MG63 (cell line): ENCODE measurements at regions not wholly inside any gene's neighbourhood (a gene's known extent, or its start where the extent isn't known, plus 50 kb on each side); places are given as distances from the start of the nearest gene placed in this dataset.
A peak's percentile ranks its signal among the peaks of the same experiment; 100 is the strongest.

Experiments used
- DNase-seq: peaks from one replicate; pipeline ENCODE4 v3.0.0-alpha.2; 2020
- H3K27me3 ChIP-seq: fragments of 250-450 bp; sonication (Bioruptor Pico); 2 replicates; pipeline ENCODE4 v1.5.1; 2020; ENCODE audit warnings: mild to moderate bottlenecking, moderate library complexity
- H3K36me3 ChIP-seq: fragments of 250-450 bp; sonication (Bioruptor Pico); 2 replicates; pipeline ENCODE4 v1.5.1; 2020; ENCODE audit warnings: mild to moderate bottlenecking, moderate library complexity
- H3K4me3 ChIP-seq: fragments of 250-450 bp; sonication (Bioruptor Pico); 2 replicates; pipeline ENCODE4 v1.5.1; 2020; ENCODE audit warnings: mild to moderate bottlenecking, moderate library complexity
- H3K9me3 ChIP-seq: fragments of 250-450 bp; sonication (Bioruptor Pico); 2 replicates; pipeline ENCODE4 v1.5.1; 2020; ENCODE audit warnings: mild to moderate bottlenecking, moderate library complexity

DNA sequence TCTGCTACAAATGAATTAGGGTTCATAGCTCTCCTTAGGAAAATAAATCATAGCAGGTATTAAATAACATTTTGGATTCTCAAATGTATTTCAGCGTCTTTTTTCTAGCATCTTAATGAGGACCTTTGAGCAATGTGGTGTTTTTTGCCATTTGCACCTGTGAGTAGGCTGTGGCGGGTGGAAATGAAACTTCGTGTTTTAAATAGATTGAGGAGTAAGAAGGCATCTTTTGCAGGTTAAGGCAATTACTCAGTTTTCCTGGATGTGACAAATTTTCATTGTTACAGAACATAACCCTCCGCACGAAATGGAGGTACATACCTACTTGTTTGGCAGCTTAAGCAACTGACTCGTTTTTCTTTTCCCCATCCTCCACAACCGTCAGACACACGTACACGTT, 708.9 kb upstream of the NRSN1 start:
- no peak for DNase-seq
- Histone ChIP-seq H3K36me3 (no peaks in the 10 kb centered on the region), H3K9me3 (no peaks in the 10 kb centered on the region), H3K27me3 (no peaks in the 10 kb centered on the region), H3K4me3 (no peak overlapping the region)

DNA sequence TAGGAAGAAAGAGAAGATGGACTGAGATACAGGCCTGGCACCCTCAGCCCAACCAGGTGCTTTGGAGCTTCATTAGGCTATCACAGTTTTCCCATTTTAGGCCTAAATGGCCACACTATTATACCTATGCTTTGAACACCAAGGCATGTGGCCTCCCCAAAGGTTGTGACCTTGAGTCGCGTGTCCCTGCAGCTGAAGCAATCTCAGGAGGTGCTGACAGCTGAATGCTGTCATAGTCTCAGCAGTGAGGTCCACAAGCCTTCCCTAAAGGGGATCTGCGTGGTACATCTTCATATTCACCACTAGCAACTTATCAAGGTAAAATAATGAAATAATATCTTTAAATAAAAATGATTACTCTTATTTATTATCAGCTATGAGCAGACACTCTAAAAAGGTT, 707.9 kb upstream of the NRSN1 start:
- Histone ChIP-seq H3K9me3 (no peaks in the 10 kb centered on the region), H3K4me3 (no peak overlapping the region), H3K27me3 (no peaks in the 10 kb centered on the region), H3K36me3 (no peaks in the 10 kb centered on the region)
- no peak for DNase-seq

DNA sequence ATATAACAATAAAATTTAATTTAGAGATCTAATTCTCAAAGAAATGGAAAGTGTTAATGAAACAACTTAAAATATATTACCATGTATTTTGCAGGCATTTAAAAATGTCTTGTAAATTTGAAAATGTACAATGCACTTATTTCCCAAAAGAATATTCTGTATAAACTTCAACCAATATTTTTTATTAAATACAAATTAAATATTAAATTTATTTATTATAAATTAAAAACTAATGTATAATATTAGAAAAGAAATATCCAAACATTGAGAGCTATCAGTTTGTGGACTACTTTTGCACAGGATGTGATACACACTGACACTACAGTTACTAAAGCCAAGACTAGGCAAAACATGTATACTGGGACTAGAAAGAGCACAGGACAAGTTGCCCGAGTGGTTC, 707.0 kb upstream of the NRSN1 start:
- no peaks in the 10 kb centered on the region for H3K27me3 ChIP-seq
- no peaks in the 10 kb centered on the region for H3K9me3 ChIP-seq
- no peak overlapping the region for H3K4me3 ChIP-seq

DNA sequence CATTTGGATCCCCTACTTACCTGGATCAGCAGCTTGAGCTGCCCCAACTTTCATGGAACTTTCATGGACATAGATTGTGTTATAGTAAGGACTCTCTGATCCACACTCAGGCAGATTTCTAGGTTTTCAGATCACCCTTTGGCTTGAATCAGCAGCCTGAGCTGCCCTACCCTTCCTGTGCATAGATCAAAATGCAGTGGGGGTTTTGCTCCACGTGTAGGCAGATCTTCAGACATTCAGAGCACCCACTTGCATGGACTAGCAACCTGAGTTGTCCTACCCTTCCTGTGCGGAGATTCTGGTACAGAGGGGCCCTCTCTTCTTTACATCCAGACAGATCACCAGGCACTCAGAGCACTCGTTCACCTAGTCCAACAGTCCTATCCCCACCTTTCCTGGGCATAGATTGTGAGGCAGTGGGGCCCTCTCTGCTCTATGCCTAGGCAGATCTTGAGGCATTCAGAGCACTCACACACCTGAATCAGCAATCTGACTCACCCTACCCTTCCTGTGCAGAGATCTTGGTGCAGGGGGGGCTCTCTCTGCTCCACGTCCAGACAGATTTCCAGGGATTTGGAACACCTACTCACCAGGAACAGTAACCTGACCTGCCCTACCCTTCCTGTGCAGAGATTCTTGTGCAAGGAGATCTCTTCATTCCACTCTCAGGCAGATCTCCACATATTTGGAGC, 705.2 kb upstream of the NRSN1 start:
- no peak for DNase-seq
- Histone ChIP-seq H3K9me3 (no peaks in the 10 kb centered on the region), H3K4me3 (no peak overlapping the region), H3K27me3 (no peaks in the 10 kb centered on the region), H3K36me3 (no peaks in the 10 kb centered on the region)

More for the DNA sequence above, 707.0 kb upstream of the NRSN1 start:
- H3K36me3 ChIP-seq, result no peaks in the 10 kb centered on the region
- no peak for DNase-seq

DNA sequence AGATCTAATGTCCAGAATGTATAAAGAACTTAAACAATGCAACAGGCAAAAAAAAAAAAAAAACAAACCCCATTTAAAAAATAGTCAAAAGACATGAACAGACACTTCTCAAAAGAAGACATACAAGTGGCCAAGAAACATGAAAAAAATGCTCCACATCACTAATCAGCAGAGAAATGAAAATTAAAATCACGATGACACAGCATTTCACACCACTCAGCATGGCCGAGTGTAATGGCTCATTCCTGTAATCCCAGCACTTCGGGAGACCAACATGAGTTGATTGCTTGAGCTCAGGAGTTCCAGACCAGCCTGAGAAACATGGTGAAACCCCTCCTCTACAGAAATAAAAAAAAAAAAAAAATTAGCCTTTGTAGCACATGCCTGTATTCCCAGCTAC, 701.4 kb upstream of the NRSN1 start:
- Histone ChIP-seq H3K36me3 (no peaks in the 10 kb centered on the region), H3K4me3 (no peak overlapping the region), H3K27me3 (no peaks in the 10 kb centered on the region), H3K9me3 (no peaks in the 10 kb centered on the region)
- no peak for DNase-seq

DNA sequence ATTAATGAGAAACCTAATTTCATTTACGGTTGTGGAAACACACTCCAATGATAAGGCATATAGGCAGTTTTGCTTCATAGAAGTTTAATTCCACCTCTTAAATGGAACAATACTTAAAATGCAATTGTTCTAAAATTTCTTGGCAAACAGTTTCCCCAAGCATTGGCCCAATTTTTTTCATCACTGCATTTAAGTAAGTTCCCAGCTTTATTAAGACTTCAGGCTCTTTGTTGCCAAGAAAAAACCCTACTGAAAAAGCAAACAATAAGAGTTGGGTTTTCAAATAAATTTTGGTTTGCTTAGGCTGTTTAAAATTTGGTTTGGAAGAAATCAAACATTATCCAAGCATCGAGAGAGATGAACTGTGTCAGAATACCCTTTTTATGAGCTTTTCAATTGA, 690.9 kb upstream of the NRSN1 start:
- H3K4me3 ChIP-seq, result no peak overlapping the region
- H3K9me3 ChIP-seq, result no peaks in the 10 kb centered on the region

DNA sequence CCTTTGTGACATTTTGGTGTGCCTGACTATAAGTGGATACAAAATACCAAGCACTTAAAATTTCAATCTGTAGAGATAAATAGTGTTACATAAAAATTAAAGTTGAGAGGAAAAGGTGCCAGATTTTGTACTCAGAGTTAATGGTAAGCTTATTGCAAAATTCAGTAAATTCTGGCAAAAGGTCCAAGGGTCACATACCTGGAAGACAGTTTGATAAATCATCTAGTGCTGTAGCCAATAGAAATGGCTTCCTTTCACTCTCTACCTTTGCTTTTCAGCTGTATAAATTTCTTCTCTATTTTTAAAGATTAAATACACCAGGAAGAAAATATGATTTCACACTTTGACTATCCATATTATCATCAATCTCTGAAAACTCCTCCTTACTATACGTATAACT, 690.2 kb upstream of the NRSN1 start:
- DNase-seq, result no peak
- Histone ChIP-seq H3K4me3 (no peak overlapping the region), H3K27me3 (no peaks in the 10 kb centered on the region), H3K9me3 (no peaks in the 10 kb centered on the region), H3K36me3 (no peaks in the 10 kb centered on the region)

More for the DNA sequence above, 690.9 kb upstream of the NRSN1 start:
- no peaks in the 10 kb centered on the region for H3K36me3 ChIP-seq
- no peak for DNase-seq
- no peaks in the 10 kb centered on the region for H3K27me3 ChIP-seq

DNA sequence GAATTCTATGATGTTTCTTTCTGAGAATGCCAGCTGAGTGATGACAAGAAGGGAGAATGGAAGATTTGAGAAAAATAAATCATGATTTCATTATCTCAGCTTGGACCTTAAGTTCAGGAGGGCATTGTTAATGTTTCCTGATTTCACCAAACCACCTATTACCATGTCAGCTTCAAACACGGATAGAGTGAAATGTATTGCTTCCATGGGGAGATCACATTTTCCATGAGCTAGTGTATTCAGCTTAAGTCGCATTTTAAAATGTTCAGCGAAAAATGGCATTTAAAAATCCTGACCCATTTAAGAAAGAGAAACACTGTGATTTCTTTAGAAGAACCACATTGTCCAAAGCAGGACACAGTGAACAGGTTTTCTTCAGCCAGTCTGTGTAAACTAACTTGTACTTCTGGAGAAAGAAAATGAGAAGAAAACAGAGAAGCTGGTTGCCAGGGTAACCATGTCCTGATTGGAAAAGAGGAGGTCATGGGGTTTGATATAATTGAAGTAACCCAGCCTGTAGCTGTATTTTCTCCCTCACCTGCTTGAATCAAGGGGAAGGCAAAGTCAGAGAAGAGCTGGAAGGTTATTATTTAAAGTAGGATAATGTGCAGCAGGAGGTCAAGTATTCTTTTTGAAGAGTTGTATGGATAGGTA, 684.1 kb upstream of the NRSN1 start:
- Histone ChIP-seq H3K9me3 (no peaks in the 10 kb centered on the region), H3K27me3 (no peaks in the 10 kb centered on the region), H3K36me3 (no peaks in the 10 kb centered on the region), H3K4me3 (no peak overlapping the region)
- DNase-seq, result no peak

DNA sequence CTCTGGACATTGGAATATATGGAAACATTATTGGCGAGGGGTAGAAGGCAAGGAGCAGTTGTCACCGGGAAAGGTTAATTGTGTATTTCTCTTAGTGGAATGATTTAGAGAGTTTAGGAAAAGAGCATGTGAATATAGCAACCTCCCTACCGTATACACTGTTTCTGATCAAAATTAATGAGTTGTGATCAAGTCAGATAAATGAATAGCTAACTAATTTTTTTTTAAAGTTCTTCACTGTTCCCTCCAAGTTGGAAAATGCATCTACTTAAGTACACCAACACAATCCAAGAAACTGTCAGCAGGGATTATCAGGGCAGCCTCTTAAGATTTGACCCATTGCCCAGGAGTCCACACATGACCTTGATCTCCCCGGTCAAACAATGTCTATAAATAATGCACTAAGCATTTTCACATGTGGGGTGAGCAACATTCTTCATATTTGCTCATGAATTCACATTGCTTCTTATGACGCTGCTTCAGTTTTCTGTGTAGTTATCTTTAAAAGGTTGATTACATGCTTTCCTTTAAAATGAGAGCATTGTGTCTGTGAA, 680.8 kb upstream of the NRSN1 start:
- peak; percentile 2 for DNase-seq
- Histone ChIP-seq H3K27me3 (no peaks in the 10 kb centered on the region), H3K36me3 (no peaks in the 10 kb centered on the region), H3K9me3 (no peaks in the 10 kb centered on the region), H3K4me3 (no peak overlapping the region)

DNA sequence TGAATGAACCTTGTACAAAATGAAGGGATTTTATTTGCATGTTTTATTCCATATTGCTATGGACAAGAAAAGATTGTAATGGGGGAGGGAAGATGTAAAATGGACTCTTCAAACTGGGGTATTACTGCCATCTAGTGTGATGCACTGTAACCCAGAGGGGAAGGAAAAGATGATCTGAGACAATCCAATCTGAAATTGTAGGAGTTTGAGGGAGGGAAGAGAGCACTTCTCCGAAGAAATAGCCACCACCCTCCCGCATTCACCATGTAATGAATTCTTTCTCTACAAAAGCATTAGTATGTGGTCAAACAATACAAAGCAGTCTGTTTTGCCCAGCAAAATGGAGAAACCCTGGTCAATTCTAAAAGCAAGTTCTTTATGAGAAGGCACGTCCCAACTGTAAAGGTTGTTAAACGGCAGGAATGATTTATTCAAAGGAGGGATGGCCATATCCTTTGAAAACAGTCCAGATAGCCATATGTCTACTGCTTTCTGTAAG, 679.5 kb upstream of the NRSN1 start:
- no peak for DNase-seq
- H3K9me3 ChIP-seq, result no peaks in the 10 kb centered on the region
- H3K36me3 ChIP-seq, result no peaks in the 10 kb centered on the region
- H3K27me3 ChIP-seq, result no peaks in the 10 kb centered on the region
- no peak overlapping the region for H3K4me3 ChIP-seq

DNA sequence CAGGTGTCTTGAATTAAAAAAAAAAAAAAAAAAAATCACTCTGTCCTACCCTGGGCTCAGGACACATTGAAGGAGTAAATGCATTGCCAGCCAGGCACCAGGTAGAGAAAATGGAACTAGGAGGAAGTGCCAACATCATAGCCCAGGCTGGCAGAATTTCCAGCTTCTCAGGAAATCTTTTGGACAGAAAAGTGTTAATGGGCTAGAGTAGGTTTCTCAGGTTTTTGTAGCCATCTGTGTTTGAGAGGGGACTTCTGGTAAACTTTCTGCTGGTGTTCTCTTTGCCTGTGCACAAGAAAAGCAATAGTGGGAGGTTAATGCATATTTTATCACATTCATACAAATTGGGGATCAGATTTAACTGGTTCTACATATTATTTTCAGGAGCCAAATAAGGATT, 678.3 kb upstream of the NRSN1 start:
- H3K36me3 ChIP-seq, result no peaks in the 10 kb centered on the region

DNA sequence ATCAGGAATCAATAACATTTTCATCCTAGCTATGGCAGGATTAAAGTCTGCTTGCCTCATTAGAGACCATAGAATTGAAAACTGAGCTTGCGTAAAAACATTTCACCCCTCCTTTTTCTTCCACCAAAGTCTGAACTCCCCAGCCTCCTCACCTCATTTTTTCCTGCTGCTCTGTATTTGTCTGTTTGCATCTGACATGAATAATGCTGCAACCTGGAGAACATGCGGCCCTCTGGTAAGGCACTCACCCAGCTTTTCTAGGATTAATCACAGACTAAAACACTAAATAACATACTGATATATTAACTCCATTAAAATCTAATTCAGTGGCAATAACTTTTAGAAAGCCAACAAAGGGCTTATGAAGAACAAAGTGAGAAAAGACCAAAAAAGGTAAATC, 677.7 kb upstream of the NRSN1 start:
- Histone ChIP-seq H3K9me3 (no peaks in the 10 kb centered on the region), H3K27me3 (no peaks in the 10 kb centered on the region), H3K4me3 (no peak overlapping the region), H3K36me3 (no peaks in the 10 kb centered on the region)
- DNase-seq, result no peak

More for the DNA sequence above, 678.3 kb upstream of the NRSN1 start:
- no peaks in the 10 kb centered on the region for H3K27me3 ChIP-seq
- no peaks in the 10 kb centered on the region for H3K9me3 ChIP-seq
- no peak overlapping the region for H3K4me3 ChIP-seq
- DNase-seq, result no peak

DNA sequence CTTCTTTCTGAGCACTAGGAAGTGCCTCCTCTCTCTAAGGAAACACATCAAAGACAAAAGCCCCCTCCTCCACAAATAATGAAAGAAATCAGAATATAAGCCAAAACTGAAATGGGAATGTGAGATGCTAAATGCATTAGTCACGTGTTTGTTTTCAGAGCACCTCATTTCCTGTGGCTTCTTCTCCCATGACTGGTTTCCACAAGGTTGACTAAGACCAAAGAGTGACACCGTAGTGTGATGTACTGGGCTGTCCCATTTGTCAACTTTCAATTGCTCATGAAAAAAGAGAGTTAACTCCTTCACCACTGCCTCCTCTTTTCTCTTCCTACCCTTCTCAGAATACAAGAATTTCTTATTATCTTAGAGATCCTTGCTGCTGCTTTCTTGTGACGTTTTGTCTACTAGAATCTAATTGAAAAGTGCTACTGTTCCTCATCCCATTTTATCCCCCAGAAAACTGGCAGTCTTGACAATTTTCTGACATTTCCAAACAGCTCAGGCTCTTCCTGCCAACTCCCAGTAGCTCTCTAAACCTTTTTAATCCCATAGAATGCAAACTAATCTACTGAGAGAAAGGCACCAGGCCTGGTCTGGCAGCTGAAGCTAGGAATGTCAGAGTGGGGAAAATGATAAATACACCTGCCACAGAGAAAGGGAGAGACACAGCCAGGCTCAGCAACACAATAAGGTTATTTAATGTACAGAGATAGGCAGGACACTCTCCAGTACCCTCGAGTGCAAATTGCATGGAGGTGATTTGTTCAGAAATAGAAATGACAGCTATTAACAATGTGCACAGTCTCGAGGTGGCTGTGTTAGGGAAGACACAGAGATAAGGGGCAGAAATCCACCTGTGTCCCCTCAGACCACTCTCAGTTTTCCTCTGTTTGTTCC, 671.7 kb upstream of the NRSN1 start:
- H3K4me3 ChIP-seq, result no peak overlapping the region
- no peak for DNase-seq
- no peaks in the 10 kb centered on the region for H3K36me3 ChIP-seq
- H3K9me3 ChIP-seq, result no peaks in the 10 kb centered on the region
- no peaks in the 10 kb centered on the region for H3K27me3 ChIP-seq

DNA sequence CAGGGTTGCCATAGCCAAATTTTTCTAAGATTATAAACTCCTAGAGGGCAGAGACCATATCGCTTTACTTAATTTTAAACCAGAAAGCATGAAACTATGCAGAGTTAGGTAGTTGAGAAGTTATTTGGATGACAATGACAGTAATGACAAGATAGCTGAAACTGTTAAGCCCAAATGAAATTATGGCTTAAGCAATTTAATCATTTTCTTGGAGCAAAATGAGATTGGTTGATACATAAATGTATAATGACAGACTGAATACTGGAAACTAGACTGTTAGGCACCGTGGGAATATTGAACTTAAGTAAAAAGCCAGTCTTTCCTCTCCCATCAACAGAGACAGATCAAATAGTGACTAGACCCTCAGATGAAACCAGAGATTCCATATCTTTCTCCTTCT, 670.3 kb upstream of the NRSN1 start:
- Histone ChIP-seq H3K9me3 (no peaks in the 10 kb centered on the region), H3K36me3 (no peaks in the 10 kb centered on the region), H3K4me3 (no peak overlapping the region), H3K27me3 (no peaks in the 10 kb centered on the region)
- DNase-seq, result no peak

DNA sequence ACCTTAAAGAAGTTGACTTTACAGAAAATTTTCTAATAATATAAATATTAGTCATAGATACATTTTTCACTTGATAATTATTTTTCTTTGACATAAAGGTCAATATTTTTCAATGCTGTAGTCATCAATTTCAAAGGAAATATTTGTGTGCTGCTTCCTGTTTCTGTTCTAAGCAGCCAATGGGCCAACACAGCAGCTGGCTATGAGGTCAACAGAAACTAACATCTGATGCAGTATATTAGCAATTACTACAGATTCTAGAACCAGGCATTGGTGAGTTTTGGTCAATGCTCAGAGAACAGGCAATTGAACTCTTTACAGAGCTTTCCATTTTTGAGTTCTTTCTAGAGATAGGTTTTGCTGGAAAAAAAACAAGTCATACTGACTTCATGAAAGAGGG, 669.6 kb upstream of the NRSN1 start:
- H3K36me3 ChIP-seq, result no peaks in the 10 kb centered on the region
- no peaks in the 10 kb centered on the region for H3K9me3 ChIP-seq
- DNase-seq, result no peak
- H3K4me3 ChIP-seq, result no peak overlapping the region
- no peaks in the 10 kb centered on the region for H3K27me3 ChIP-seq

DNA sequence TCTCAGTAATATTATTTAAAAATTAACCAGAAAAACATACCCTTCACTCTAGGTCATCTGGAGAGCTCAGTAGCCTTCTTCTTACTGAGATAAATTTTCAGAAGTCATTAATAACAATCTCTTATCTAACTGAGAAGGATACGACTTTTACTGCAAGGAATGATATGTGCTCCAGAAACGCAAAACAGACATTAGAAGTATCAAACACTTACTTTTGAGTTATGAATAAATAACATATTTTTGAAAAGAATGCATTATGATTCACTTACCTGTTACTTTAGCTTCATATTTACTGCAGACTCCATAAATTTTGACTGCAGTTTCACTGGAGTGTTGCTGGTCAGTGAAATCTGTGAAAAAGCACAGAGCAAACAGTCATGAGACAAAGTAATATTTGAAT, 668.7 kb upstream of the NRSN1 start:
- H3K27me3 ChIP-seq, result no peaks in the 10 kb centered on the region
- no peaks in the 10 kb centered on the region for H3K9me3 ChIP-seq
- no peaks in the 10 kb centered on the region for H3K36me3 ChIP-seq
- no peak for DNase-seq
- no peak overlapping the region for H3K4me3 ChIP-seq

DNA sequence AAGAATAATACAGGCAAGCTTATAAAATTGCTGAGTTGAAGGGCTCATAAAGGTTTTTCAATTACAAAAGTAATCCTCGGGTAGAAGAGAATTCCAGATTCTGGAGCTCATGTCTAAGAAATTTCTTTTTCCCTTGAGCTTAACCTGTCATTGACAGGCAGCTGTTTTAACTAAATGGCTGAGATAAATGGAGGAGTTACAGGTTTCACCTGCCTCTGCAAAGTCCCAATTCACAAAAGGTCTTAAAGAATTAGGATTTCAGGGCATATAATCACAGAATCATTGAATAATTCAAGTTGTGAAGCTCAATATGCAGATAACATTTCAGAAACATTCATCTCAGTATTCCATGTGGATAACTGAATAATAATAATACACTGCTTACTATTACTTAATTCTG, 660.1 kb upstream of the NRSN1 start:
- H3K4me3 ChIP-seq, result no peak overlapping the region
- no peak for DNase-seq
- no peaks in the 10 kb centered on the region for H3K36me3 ChIP-seq
- H3K27me3 ChIP-seq, result no peaks in the 10 kb centered on the region
- no peaks in the 10 kb centered on the region for H3K9me3 ChIP-seq
